ENCODE measurements at regions not wholly inside any gene's neighbourhood (a gene's known extent, or its start where the extent isn't known, plus 50 kb on each side); places are given as distances from the start of the nearest gene placed in this dataset.
"Not testable (repeated sequence)": the region's sequence is repeated elsewhere in the genome, so short reads cannot be mapped to it uniquely, and the experiment has no call there.

DNA sequence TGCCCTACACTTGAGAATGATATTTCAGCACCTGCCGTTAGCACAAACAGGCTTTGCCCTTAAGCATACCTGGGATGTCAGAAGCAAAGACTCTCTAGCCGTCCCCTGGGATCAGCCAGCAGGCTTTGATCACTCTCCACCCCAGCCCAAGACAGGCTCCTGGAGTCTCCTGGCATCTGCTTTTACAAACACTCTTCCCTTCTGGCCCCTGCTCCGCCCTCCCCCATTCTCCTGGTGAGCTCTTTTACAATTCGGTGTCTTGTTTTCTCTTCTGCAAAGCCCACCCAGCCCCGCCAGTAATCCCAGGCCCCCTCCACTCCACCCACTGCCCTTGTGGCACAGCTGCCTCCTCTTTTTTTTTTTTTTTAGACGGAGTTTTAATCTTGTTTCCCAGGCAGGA is 50.4 kb downstream of the KATNIP start:
- DNase-seq (ENCODE audit: low read depth), result no peak
- TF ChIP-seq, protein P1, sequence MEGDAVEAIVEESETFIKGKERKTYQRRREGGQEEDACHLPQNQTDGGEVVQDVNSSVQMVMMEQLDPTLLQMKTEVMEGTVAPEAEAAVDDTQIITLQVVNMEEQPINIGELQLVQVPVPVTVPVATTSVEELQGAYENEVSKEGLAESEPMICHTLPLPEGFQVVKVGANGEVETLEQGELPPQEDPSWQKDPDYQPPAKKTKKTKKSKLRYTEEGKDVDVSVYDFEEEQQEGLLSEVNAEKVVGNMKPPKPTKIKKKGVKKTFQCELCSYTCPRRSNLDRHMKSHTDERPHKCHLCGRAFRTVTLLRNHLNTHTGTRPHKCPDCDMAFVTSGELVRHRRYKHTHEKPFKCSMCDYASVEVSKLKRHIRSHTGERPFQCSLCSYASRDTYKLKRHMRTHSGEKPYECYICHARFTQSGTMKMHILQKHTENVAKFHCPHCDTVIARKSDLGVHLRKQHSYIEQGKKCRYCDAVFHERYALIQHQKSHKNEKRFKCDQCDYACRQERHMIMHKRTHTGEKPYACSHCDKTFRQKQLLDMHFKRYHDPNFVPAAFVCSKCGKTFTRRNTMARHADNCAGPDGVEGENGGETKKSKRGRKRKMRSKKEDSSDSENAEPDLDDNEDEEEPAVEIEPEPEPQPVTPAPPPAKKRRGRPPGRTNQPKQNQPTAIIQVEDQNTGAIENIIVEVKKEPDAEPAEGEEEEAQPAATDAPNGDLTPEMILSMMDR (IDR thresholded peaks at IDR 0.05; ENCODE audit: insufficient read depth, low read length, poor library complexity, severe bottlenecking), result no peak
- no peaks in the 10 kb centered on the region for H3K36me3 ChIP-seq (ENCODE audit: control insufficient read depth, insufficient read depth, low read length)
- H3K4me3 ChIP-seq (ENCODE audit: low read depth, low read length), result no peak overlapping the region
- no peaks in the 10 kb centered on the region for H3K27me3 ChIP-seq (ENCODE audit: control insufficient read depth, insufficient read depth, low read length)

DNA sequence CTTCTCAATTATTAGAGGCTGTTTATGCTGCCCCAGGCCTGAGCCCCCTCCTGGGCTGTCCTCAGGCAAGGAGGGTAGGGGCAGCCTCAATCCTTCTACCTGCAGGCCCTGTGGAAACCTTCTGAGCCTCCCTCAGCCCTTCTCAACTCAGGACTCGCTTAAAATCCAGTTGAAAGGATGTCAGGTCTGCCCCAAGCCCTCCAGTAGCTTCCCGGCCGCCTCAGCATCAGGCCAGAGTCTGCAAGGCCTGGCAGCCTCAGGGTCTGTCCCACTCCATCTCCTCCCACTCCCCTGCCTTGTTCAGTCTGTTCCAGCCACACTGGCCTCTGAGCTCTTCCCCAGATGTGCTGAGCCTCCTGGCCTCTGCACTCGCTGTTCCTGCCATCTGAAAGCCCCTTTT is 52.2 kb downstream of the KATNIP start:
- no peak for DNase-seq (ENCODE audit: low read depth)
- Histone ChIP-seq H3K36me3 (ENCODE audit: control insufficient read depth, insufficient read depth, low read length) (no peaks in the 10 kb centered on the region), H3K4me3 (ENCODE audit: low read depth, low read length) (no peak overlapping the region), H3K27me3 (ENCODE audit: control insufficient read depth, insufficient read depth, low read length) (no peaks in the 10 kb centered on the region)
- TF ChIP-seq, protein P1 (IDR thresholded peaks at IDR 0.05; ENCODE audit: insufficient read depth, low read length, poor library complexity, severe bottlenecking), result no peak

DNA sequence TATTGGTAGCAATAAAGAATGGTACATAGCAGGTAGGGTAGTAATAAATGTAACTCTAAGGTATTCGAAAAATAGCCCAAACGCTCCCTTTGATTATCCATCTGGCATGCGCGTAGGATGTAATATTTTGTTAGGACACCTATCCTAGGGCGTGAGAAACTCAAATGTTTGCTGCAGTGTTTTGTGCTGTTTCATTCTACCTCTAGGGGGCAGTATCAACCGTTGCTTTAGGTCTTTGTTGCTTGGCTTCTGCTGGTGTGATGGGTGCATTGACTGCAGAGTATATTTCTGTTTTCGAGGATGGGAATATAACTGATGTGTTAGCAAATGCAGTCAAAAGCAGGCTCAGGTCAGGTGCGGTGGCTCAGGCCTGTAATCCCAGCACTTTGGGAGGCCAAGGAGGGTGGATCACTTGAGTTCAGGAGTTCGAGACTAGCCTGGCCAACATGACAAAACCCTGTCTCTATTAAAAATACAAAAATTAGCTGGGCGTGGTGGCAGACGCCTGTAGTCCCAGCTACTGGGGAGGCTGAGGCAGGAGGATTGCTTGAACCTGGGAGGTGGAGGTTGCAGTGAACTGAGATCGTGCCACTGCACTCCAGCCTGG is 55.7 kb downstream of the KATNIP start:
- TF ChIP-seq, protein P1 (IDR thresholded peaks at IDR 0.05; ENCODE audit: insufficient read depth, low read length, poor library complexity, severe bottlenecking), result peak; percentile 72

DNA sequence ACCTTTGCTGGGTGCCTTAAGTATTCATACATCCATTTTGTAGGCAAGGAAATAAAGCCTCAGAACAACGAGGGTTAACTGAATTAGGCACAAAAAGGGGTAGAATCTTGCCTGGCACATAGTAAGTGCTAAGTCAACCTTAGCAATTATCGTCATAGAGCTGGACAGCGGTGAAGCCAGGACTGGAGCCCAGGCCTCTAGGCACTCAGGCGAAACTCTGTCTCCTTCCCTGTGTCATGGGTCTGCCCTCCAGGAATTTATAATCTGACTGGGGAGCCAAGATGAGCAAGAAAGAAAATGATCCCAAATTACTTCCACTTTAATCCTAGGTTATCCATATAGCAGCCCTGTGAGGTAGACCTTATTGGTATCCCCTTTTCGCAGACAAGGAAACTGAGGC is 61.4 kb downstream of the KATNIP start:
- TF ChIP-seq, protein P1 (IDR thresholded peaks at IDR 0.05; ENCODE audit: insufficient read depth, low read length, poor library complexity, severe bottlenecking), result no peak
- Histone ChIP-seq H3K36me3 (ENCODE audit: control insufficient read depth, insufficient read depth, low read length) (no peaks in the 10 kb centered on the region), H3K27me3 (ENCODE audit: control insufficient read depth, insufficient read depth, low read length) (no peaks in the 10 kb centered on the region), H3K4me3 (ENCODE audit: low read depth, low read length) (no peak overlapping the region)
- DNase-seq (ENCODE audit: low read depth), result no peak

More for the DNA sequence above, 55.7 kb downstream of the KATNIP start:
- not testable (repeated sequence) for H3K36me3 ChIP-seq (ENCODE audit: control insufficient read depth, insufficient read depth, low read length); H3K4me3 ChIP-seq (ENCODE audit: low read depth, low read length); H3K27me3 ChIP-seq (ENCODE audit: control insufficient read depth, insufficient read depth, low read length); DNase-seq (ENCODE audit: low read depth)

DNA sequence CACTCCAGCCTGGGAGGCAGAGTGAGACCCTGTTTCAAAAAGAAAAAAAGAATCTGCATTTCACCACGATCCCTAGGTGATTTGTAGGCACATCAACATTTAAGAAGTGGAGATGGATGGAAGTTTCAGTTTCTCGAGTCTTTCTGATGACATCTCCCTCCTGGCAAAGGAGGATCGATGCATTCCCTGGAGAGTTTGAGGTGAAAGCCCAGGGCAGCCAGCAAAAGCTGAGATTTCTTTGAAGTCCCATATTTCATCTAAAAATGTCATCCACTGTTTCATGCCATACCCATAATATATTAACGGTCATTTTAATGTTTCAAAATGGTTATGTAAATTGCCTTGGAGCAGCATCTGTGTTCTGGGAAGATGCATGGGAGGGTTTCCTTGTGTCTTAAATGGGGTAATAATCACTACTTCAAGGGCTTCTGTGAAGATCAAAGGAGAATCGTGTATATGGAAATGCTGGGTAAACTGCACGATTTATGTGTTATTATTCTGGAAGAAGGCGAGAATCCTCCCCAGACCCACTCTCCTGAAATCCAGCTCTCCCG is 63.4 kb downstream of the KATNIP start:
- no peak overlapping the region for H3K4me3 ChIP-seq (ENCODE audit: low read depth, low read length)
- no peak for DNase-seq (ENCODE audit: low read depth)
- no peaks in the 10 kb centered on the region for H3K36me3 ChIP-seq (ENCODE audit: control insufficient read depth, insufficient read depth, low read length)
- no peaks in the 10 kb centered on the region for H3K27me3 ChIP-seq (ENCODE audit: control insufficient read depth, insufficient read depth, low read length)
- TF ChIP-seq, protein P1 (IDR thresholded peaks at IDR 0.05; ENCODE audit: insufficient read depth, low read length, poor library complexity, severe bottlenecking), result no peak

DNA sequence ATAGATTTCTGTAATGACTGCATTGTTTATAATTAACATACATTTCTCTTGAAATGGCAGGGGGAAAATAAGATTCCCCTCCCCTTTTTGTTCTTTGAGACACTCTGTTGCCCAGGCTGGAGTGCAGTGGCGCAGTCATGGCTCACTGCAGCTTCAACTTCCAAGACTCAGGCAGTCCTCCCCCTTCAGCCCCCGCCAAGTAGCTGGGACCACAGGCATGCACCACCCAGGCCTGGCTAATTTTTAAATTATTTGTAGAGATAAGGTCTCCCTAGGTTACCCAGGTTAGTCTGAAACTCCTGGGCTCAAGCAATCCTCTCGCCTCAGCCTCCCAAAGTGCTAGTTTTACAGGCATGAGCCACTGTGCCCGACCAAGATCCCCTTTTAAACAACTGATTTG is 67.7 kb downstream of the KATNIP start:
- no peaks in the 10 kb centered on the region for H3K27me3 ChIP-seq (ENCODE audit: control insufficient read depth, insufficient read depth, low read length)
- H3K36me3 ChIP-seq (ENCODE audit: control insufficient read depth, insufficient read depth, low read length), result no peaks in the 10 kb centered on the region
- H3K4me3 ChIP-seq (ENCODE audit: low read depth, low read length), result no peak overlapping the region
- TF ChIP-seq, protein P1 (IDR thresholded peaks at IDR 0.05; ENCODE audit: insufficient read depth, low read length, poor library complexity, severe bottlenecking), result no peak
- DNase-seq (ENCODE audit: low read depth), result peak; percentile 29

Measured in kidney epithelial cell (primary cell).